Left forelimb (tissue), 1 donor: ENCODE measurements at regions not wholly inside any gene's neighbourhood (a gene's known extent, or its start where the extent isn't known, plus 50 kb on each side); places are given as distances from the start of the nearest gene placed in this dataset.

Experiments used
- DNase-seq: peaks from one replicate; pipeline ENCODE4 v3.0.0-alpha.2; 2018; ENCODE audit warnings: low spot score

DNA sequence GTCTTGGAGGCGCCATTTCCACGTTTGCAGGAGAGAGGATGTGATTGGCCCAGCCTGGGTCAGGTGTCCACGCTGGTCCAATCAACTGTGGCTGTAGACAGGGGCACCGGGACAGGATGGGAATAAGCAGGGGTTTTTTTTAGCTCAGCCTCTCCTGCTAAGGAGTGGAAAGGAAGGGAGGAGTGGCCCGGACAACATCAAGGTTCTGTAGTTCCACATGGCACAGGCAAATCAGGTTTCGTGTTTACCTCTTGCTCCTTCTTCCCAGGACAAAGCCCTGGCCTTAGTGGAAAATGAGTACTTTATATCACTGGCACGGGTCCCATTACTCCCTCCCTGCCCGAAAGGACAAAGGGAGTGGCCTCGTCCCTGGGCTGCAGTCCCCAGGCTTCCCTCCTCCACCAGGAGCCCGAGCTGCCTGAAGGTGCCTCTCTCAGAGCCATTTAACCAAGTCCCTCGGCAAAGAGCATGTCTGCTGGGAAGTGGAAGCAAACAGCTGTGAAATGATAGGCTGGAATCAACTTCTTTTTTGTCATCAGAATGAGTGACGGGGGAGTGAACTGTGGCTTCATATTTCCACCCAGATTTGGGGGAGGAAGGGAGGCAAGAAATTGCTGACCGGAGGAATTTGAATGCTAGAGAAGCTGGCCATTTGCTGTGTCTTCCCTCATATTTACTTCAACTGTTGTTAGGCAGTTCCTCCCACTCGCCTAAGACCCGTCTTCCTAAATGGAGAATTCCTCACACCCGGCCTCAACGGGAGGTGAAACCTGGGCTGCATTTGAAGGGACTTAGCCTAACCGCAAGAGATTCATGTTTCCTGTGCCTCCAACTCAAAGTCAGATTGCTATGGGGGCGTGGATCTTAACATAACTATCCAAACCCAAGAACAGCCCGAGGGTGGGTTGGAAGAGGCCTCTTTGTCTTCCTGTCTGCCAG lies 84.9 kb upstream of the SLC44A3 start:
- DNase-seq = no peak

- DNase-seq = no peak
Observed at GRCh38 chr1:94731891-94732290, 88.3 kb upstream of the SLC44A3 start.

DNA sequence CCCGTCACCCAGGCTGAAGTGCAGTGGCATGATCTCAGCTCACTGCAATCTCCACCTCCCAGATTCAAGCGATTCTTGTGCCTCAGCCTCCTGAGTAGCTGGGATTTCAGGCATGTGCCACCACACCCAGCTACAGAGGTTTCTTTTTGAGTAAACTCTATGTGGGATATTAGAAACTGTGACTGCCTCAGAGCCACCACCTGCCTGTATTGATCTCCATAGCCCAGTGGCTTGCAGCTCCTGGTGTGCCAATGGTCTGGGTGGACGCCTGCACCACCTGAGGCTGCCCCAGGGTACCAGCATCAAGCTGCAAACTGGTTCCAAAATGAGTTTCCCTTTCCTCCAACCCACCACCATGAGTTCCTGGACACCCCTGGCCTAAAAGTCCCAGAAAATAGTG lies 89.7 kb upstream of the SLC44A3 start:
- no peak for DNase-seq

GRCh38 chr1:94729267-94729666 lies 90.9 kb upstream of the SLC44A3 start:
- DNase-seq = no peak

DNA sequence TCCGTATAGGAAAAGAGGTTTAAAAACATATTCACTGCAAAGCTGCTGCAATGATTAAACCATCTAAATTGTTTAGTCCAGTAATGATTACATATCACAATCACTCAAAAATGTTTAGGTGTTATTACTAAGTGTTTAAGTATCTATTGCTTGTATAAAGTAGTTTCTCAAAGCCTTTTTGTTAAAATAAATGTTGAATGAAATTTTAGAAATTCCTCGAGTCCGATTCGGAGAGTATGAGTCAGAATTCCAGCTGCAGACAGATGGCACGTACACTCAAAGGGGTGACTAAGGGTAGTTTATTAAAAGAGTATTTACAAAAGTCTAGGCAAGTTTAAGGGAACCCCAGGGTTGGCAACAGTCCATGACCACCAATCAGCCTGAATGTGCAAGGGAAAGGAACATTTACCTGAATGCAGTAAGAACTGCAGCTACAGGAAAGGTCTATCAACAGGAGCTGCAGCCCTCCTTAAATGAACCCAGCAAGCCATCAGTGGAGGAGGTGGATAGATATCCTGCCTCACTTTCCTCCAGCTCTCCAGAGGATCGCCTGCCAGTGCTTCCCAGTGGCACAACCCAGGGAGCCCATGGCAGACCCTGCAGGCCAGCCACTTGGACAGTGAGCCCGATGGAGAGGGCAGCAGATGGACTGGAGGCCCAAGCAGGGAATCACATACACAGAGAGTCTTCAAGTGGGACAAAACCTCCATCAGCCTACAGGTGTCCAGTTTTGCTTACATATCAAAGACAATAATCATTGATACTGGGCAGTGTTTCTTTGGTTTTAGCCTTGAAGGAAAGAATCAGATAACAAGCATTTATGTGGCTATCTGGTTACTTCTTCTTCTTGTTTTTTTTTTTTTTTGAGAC lies 92.1 kb upstream of the SLC44A3 start:
- no peak for DNase-seq

GRCh38 chr1:94726981-94727685 lies 93.0 kb upstream of the SLC44A3 start:
- no peak for DNase-seq

GRCh38 chr1:94725566-94725965 lies 94.6 kb upstream of the SLC44A3 start:
- no peak for DNase-seq

DNA sequence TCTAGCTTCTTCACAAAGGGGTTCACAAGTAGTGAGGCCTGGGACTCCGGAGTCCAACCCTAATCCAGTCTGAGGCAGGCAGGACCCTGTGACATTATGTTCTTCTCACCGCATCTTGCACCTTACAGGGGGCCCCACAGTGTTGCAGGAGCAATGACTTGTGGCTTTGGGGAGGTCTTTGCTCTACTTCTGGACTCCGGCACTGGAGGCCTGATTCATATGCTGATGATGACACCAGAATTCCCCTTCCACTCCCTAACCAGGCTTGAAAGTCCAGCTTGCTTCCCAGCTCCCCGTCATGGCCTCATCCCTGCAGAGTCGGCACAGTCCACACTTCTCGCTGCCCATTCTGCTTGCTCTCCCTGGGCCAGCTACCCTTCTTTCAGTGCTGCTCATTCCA lies 96.3 kb upstream of the SLC44A3 start:
- peak; percentile 12 for DNase-seq

- DNase-seq = peak; percentile 41
Observed at GRCh38 chr1:94723463-94723862, 96.7 kb upstream of the SLC44A3 start.

GRCh38 chr1:94722181-94722580 lies 98.0 kb upstream of the SLC44A3 start:
- peak; percentile 51 for DNase-seq

- DNase-seq = peak; percentile 23
Observed at GRCh38 chr1:94721240-94721639, 98.9 kb upstream of the SLC44A3 start.

GRCh38 chr1:94719926-94720793 lies 100.0 kb upstream of the SLC44A3 start:
- DNase-seq = no peak

DNA sequence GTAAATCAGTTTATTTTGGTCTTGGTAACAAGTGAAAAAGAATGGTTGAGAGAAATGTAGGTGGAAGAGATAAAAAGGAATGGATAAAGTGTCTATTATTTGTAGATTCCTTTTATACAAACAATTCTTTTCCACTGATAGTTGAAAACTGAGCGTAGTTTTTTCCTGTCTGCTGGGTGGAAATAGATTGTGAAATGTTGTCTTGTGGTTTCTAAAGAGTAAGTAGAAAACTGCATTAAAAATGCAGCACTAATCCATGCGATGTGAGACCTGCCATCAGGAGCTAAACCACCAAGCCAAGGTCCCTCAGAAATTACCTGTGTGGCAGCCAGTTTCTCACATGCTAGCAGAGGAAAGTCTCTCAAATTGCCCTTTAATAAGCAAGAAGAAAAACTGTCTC lies 103.2 kb upstream of the SLC44A3 start:
- DNase-seq = no peak

DNA sequence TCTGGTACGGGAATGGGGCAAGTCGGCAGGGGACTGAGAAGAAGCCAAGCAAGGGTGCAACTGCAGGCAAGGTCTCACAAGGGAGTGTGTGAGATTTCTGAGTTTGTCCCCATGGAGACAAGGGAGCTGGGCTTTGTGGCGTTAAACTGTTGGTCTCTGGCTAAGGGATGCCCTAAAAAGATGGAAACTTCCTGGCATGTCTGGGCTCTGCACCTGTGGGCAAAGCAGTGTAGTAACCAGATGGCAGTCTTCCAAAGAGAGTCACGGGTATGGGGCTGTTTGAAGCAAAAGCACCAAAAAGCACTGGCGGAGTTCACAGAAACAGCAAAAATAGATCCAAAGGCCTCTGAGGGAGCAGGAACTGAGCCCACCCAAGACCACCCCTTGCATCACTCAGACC lies 104.8 kb upstream of the SLC44A3 start:
- no peak for DNase-seq

DNA sequence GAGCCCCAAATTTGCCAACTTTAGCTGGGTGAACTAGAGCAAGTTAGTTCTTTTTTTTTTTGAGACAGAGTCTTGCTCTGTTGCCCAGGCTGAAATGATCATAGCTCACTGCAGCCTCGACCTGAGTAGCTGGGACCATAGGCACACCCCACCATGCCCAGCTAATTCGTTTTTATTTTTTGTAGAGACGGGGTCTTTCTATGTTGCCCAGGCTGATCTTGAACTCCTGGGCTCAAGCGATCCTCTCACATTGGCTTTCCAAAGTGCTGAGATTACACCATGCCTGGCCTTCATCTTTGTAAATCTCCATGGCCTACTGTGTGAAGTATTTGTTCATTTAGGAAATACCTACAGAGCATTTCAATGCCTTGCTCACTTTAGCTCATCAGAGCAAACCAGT lies 105.6 kb upstream of the SLC44A3 start:
- DNase-seq = no peak

DNA sequence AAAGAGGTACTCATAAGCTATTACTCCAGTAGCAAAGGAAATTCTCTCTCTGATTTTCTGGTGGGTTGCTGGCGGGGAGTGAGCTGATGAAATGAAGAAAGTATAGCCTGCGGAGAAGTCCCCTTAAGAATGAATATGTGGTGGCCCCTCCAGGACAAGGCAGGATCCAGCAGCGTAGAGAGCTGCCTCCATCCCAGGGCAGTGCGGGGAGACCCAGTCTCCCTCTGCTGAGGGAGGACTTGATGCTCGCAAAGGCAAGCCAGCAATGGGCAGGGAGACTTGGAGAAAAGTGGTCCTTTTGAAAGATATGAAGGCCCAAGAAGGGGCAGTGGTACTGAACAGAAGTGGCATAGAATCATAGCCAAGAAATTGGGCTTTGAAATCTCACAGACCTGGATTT lies 106.0 kb upstream of the SLC44A3 start:
- DNase-seq = no peak

DNA sequence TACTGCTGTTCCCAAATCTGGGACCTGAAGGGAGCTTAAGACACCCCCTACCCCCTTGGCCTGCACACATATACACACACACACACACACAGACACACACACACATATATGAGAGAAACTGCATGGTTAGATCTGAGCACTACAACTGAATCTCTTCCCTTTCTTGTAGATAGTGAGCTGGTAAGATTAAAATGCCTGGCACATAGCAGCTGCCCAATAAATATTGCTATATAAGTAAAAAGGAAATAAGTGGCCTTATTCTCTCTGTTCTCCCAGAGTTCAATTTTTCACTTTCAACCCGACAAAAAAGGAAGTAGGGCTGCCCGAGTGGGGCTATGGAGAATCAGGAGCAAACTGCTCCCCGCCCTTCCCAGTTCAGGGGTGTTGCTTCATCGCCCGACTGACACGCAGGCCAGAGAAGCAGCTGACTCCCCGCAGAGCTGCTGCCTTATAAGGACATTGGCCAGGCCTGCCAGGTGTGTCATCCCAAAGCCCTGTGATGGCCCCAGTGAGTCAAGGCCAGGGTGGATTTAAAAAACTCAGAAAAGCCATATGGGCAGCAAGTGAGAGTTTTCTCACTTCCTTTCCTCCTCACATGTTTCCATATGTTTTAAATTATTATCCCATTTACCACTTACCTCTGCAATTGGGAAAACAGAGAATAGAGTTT lies 106.5 kb upstream of the SLC44A3 start:
- DNase-seq = no peak

DNA sequence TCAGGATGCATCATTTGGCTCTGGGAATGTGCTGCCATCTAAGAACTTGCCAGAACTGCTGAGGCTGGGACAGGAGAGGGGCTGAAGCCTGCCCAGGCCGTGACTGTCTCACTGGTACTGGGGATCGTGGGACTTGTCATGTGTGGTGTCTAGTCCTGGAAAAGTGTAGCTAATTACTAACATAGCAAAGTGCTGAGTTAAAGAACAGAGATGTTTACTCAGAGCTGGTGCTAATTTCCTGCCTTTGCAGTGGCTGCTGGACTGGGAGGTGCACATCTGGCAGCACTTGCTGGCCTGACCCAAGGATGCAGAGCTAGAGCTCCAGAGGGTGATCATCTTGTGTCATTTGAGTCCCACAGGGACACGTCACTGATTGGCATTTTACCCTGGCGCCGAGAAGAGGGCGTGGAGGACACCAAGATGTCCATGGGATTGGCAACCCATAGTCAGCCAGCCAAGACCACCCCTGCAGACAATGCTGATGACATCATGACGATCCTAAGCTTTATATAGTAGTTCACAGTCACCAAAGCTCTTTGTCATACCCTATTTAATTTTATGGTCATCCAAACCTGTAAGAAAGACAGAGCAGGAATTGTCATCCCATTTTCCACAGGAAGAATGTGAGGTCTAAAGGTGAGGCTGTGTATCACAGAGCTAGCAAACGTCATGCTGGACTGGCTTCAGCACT lies 110.1 kb upstream of the SLC44A3 start:
- DNase-seq = no peak

GRCh38 chr1:94708811-94709210 lies 111.3 kb upstream of the SLC44A3 start:
- DNase-seq = no peak

GRCh38 chr1:94708299-94708685 lies 111.9 kb upstream of the SLC44A3 start:
- no peak for DNase-seq
